KMS-11 (cell line): ENCODE measurements at regions not wholly inside any gene's neighbourhood (a gene's known extent, or its start where the extent isn't known, plus 50 kb on each side); places are given as distances from the start of the nearest gene placed in this dataset.
"Not testable (repeated sequence)": the region's sequence is repeated elsewhere in the genome, so short reads cannot be mapped to it uniquely, and the experiment has no call there.

Source experiments
- H2AFZ ChIP-seq: fragments of 200-600 bp; sonication (generic); 2 replicates; pipeline ENCODE4 v1.6.1; 2016; ENCODE audit warnings: antibody characterized with exemption, mixed run types, low read depth
- H3K27ac ChIP-seq: fragments of 200-600 bp; sonication (generic); 2 replicates; pipeline ENCODE4 v1.6.1; 2016; ENCODE audit warnings: mild to moderate bottlenecking, mixed run types
- H3K27me3 ChIP-seq: fragments of 200-600 bp; sonication (generic); 2 replicates; pipeline ENCODE4 v1.6.1; 2017; ENCODE audit warnings: mild to moderate bottlenecking, low read depth, mixed run types, moderate library complexity; ENCODE audit not compliant: insufficient read depth
- H3K36me3 ChIP-seq: fragments of 200-600 bp; sonication (generic); 2 replicates; pipeline ENCODE4 v1.6.1; 2017; ENCODE audit warnings: mild to moderate bottlenecking, mixed run types; ENCODE audit not compliant: insufficient read depth
- H3K4me1 ChIP-seq: fragments of 200-600 bp; sonication (generic); 2 replicates; pipeline ENCODE4 v1.6.1; 2016; ENCODE audit warnings: mild to moderate bottlenecking, low read depth, mixed run types; ENCODE audit not compliant: poor library complexity, severe bottlenecking
- H3K4me2 ChIP-seq: fragments of 200-600 bp; sonication (generic); 2 replicates; pipeline ENCODE4 v1.7.0; 2016; ENCODE audit warnings: mild to moderate bottlenecking, mixed run types
- H3K4me3 ChIP-seq: fragments of 200-600 bp; sonication (generic); IDR thresholded peaks from 2 replicates; pipeline ENCODE4 v1.6.1; 2017; ENCODE audit warnings: low read depth, low read length, mixed read lengths; ENCODE audit not compliant: insufficient read depth
- H3K79me2 ChIP-seq: fragments of 200-600 bp; sonication (generic); 2 replicates; pipeline ENCODE4 v1.6.1; 2016; ENCODE audit warnings: low read depth, mixed run types; ENCODE audit not compliant: insufficient read depth
- H3K9ac ChIP-seq: fragments of 200-600 bp; sonication (generic); 2 replicates; pipeline ENCODE4 v1.6.1; 2016; ENCODE audit warnings: mild to moderate bottlenecking, mixed run types
- H4K20me1 ChIP-seq: fragments of 200-600 bp; sonication (generic); 2 replicates; pipeline ENCODE4 v1.6.1; 2016; ENCODE audit warnings: mild to moderate bottlenecking, mixed run types; ENCODE audit not compliant: insufficient read depth
- TF ChIP-seq, protein P1 (sequence below): fragments of 200-600 bp; sonication (generic); conservative IDR thresholded peaks from 2 replicates; pipeline ENCODE4 v1.6.1; 2017; ENCODE audit warnings: low read depth, mild to moderate bottlenecking, antibody characterized with exemption, low read length, moderate library complexity, mixed read lengths

DNA sequence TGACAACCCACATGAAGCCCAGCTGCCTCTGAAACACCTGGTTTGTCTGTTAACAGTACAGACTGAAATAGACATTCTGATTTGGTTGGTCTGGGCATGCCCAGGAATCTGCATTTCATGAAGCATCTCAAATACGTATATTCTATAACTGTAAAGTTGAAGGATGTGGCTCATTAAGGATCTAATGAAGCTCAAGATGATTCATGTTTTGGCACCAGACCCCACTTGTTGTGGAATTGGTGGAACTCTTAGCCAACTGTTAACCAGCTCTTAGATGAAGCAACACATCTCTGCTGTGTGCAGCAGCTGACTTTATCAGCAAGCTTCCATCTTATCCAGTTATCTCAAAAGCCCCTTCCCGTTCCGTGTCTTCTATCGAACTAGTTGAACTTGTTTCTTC lies 232.2 kb downstream of the INSC start:
- TF ChIP-seq, protein P1, sequence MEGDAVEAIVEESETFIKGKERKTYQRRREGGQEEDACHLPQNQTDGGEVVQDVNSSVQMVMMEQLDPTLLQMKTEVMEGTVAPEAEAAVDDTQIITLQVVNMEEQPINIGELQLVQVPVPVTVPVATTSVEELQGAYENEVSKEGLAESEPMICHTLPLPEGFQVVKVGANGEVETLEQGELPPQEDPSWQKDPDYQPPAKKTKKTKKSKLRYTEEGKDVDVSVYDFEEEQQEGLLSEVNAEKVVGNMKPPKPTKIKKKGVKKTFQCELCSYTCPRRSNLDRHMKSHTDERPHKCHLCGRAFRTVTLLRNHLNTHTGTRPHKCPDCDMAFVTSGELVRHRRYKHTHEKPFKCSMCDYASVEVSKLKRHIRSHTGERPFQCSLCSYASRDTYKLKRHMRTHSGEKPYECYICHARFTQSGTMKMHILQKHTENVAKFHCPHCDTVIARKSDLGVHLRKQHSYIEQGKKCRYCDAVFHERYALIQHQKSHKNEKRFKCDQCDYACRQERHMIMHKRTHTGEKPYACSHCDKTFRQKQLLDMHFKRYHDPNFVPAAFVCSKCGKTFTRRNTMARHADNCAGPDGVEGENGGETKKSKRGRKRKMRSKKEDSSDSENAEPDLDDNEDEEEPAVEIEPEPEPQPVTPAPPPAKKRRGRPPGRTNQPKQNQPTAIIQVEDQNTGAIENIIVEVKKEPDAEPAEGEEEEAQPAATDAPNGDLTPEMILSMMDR = no peak
- Histone ChIP-seq H2AFZ (no peak overlapping the region), H3K27me3 (no peaks in the 10 kb centered on the region), H3K9ac (no peak overlapping the region), H3K4me3 (no peak overlapping the region), H4K20me1 (no peaks in the 10 kb centered on the region), H3K4me2 (no peak overlapping the region), H3K36me3 (no peaks in the 10 kb centered on the region), H3K79me2 (no peaks in the 10 kb centered on the region), H3K4me1 (peaks cover 10% of the 10 kb centered on the region), H3K27ac (no peak overlapping the region)

DNA sequence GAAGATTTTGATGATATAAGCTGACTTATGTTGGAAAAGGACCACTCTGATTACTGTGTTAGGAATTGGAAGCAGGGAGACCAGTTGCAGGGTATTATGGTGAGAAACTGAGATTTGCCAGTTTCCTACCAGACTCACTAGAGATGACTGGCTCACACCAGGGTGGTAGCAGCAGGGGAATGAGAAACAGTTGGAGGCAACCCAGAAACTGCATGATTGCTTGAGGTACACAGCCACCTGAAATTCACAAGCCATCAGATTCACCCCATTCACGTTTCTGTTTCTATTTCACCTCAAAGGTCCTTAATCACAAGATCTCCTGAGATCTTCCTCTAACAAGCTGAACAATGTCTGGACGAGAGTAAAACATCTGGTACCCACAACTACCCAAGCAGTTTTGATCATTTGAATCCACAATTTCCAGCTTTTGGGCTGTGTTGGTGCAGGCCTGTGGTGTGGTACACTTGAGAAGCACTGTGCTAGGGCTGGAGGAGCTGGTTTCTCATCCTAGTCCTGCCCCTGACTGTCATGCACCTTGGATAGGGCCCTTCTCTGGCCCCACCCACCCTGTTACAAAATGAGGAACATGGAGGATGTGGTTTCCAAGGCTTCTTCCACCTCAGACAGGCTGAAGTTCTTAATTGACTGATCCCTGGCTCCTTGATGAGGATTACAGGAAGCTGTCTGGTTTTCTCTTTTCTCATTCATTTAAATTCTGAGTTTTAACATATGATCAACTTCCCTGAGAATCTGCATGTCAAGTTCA lies 233.4 kb downstream of the INSC start:
- H3K27me3 ChIP-seq = no peaks in the 10 kb centered on the region
- H4K20me1 ChIP-seq = no peaks in the 10 kb centered on the region
- no peak overlapping the region for H3K4me3 ChIP-seq
- no peak overlapping the region for H2AFZ ChIP-seq
- peaks cover 10% of the 10 kb centered on the region for H3K4me1 ChIP-seq
- TF ChIP-seq, protein P1 = no peak
- no peaks in the 10 kb centered on the region for H3K36me3 ChIP-seq
- no peaks in the 10 kb centered on the region for H3K79me2 ChIP-seq
- no peak overlapping the region; the same call in 1 of the 2 replicates for H3K4me2 ChIP-seq
- H3K27ac ChIP-seq = no peak overlapping the region
- no peak overlapping the region for H3K9ac ChIP-seq

DNA sequence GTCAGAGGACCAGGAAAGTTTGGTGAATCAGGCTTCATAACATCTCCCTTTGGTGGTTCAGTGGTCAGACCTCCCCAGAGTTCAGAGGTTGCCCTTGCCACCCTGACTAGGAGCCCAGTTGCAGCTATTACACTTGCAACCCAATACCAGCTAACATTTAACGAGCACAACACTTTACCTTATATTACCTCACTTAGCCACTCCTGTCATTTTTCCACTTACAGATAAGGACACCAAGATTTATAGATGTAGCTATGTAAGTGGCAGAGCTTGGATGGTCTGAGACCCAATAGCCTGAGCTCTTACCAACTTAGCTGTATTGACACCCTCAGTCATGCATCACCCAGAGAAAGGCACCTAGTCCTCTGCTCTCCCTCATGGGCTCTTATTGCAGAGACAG lies 234.7 kb downstream of the INSC start:
- no peak overlapping the region for H3K9ac ChIP-seq
- H3K79me2 ChIP-seq = no peaks in the 10 kb centered on the region
- no peak overlapping the region for H3K27ac ChIP-seq
- TF ChIP-seq, protein P1 = no peak
- H3K27me3 ChIP-seq = no peaks in the 10 kb centered on the region
- peaks cover 10% of the 10 kb centered on the region for H3K4me1 ChIP-seq
- H3K36me3 ChIP-seq = no peaks in the 10 kb centered on the region
- H3K4me3 ChIP-seq = no peak overlapping the region
- H2AFZ ChIP-seq = no peak overlapping the region
- no peaks in the 10 kb centered on the region for H4K20me1 ChIP-seq
- H3K4me2 ChIP-seq = no peak overlapping the region

DNA sequence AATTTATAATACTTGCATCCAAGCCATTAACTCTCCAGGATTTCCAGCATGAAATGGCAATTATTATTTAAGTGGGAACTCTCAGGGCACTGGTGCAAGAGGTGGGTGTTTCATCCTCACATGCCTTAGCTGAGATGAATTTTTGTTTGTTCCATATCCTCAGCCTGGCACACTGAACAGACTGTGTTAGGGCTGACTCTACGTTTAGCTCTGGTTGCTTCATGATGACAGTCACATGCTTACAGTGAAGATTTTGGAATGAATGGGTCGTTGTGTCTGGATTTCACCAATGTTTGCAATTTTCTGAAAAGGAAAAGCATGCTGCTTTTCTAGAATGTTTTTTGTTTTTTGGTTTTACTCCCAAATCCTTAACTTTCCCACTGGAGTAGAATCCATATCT lies 246.6 kb downstream of the INSC start:
- H4K20me1 ChIP-seq = no peaks in the 10 kb centered on the region
- no peak overlapping the region for H2AFZ ChIP-seq
- no peaks in the 10 kb centered on the region for H3K79me2 ChIP-seq
- no peaks in the 10 kb centered on the region for H3K27me3 ChIP-seq
- no peaks in the 10 kb centered on the region for H3K36me3 ChIP-seq
- H3K9ac ChIP-seq = no peak overlapping the region
- TF ChIP-seq, protein P1 = no peak
- no peaks in the 10 kb centered on the region for H3K4me1 ChIP-seq
- no peak overlapping the region for H3K4me3 ChIP-seq
- no peak overlapping the region for H3K27ac ChIP-seq
- H3K4me2 ChIP-seq = no peak overlapping the region

DNA sequence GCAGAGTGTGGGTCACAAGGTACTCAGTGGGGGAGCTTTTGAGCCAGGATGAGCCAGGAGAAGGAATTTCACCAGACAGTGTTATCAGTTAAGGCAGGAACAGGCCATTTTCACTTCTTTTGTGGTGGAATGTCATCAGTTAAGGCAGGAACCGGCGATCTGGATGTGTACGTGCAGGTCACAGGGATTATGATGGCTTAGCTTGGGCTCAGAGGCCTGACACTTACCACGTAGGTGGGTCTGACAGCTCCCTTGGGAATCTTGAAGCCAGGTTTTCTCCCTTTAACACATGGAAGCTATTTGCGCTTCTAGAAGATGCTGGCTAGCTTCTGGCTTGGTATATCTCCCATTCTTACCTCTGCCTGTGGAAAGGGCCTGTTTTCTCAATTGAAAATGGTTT lies 250.6 kb downstream of the INSC start:
- H3K79me2 ChIP-seq, H2AFZ ChIP-seq, H3K27me3 ChIP-seq, H3K4me2 ChIP-seq, H3K4me3 ChIP-seq, H3K27ac ChIP-seq, H4K20me1 ChIP-seq, H3K4me1 ChIP-seq, H3K9ac ChIP-seq, H3K36me3 ChIP-seq: not testable (repeated sequence)
